K562 (cell line): ENCODE measurements at regions not wholly inside any gene's neighbourhood (a gene's known extent, or its start where the extent isn't known, plus 50 kb on each side); places are given as distances from the start of the nearest gene placed in this dataset.

Source experiments
- ATAC-seq: fragments of 200-7000 bp; cut with Tn5 transposase; 3 replicates; pipeline ENCODE4 v1.9.1; 2020; ENCODE audit warnings: moderate library complexity
- BruUV-seq: library from RNA; stranded (reverse); fragments of 400-500 nt; replicated peaks from 2 replicates; lab custom pipeline; 2021; lab: Mats Ljungman, UMichigan
- CTCF ChIA-PET: fragments of 300-600 bp; formaldehyde crosslinking; extraction: SDS; loops from one replicate; lab custom pipeline; 2021; ENCODE audit warnings: low intra/inter-chr PET ratio; lab: Yijun Ruan, JAX
- POLR2A ChIA-PET: fragments of 300-600, 350-650 bp; sonication (Branson Sonifier 250); formaldehyde crosslinking; extraction: SDS; loops from one replicate; lab custom pipeline; 2021; ENCODE audit warnings: antibody characterized with exemption, inconsistent platforms; lab: Yijun Ruan, JAX
- DNase-seq, 4 experiments: peaks; one replicate each; pipeline versions ENCODE4 v3.0.0 to v3.0.0-alpha.2; 2011 to 2018; ENCODE audit warnings: low spot score in 3 of 4, mixed read lengths in 3 of 4; ENCODE audit errors: extremely low read depth in 1 of 4
- FAIRE-seq: peaks from 2 replicates; lab custom pipeline; 2011; peaks lifted over from hg19 to GRCh38; lab: Jason Lieb, UNC
- H2AFZ ChIP-seq: 2 replicates; pipeline ENCODE4 v1.6.0; 2011; ENCODE audit warnings: low read depth, low read length, control low read depth, inconsistent platforms
- H3K27ac ChIP-seq: fragments of 200-600 bp; 3 replicates; pipeline ENCODE4 v1.8.0; 2011; ENCODE audit warnings: low read depth, mild to moderate bottlenecking, control low read depth, inconsistent platforms, low read length, moderate library complexity, mixed read lengths; ENCODE audit errors: extremely low read depth
- H3K27me3 ChIP-seq, 2 experiments: fragments of 300-600 bp in 1 of 2; 2 replicates in 1 of 2; 3 replicates in 1 of 2; pipeline versions ENCODE4 v1.6.0 to v1.8.0; 2011; ENCODE audit warnings: inconsistent platforms in 2 of 2, low read length in 2 of 2, mild to moderate bottlenecking in 1 of 2, mixed read lengths in 1 of 2, moderate library complexity in 1 of 2; ENCODE audit not compliant: control insufficient read depth in 2 of 2, insufficient read depth in 2 of 2
- H3K36me3 ChIP-seq: fragments of 300-600 bp; 3 replicates; pipeline ENCODE4 v1.8.0; 2011; ENCODE audit warnings: mild to moderate bottlenecking, low read length, inconsistent platforms; ENCODE audit not compliant: control insufficient read depth, insufficient read depth
- H3K4me1 ChIP-seq, 2 experiments: fragments of 200-600 bp in 1 of 2; replicated peaks in 1 of 2; 2 replicates in 1 of 2; 3 replicates in 1 of 2; pipeline versions ENCODE4 v1.5.1 to v1.8.0; 2011; ENCODE audit warnings: inconsistent platforms in 2 of 2, low read length in 2 of 2, mild to moderate bottlenecking in 1 of 2, mixed read lengths in 1 of 2, moderate library complexity in 1 of 2; ENCODE audit not compliant: control insufficient read depth in 2 of 2, insufficient read depth in 2 of 2
- H3K4me2 ChIP-seq: 2 replicates; pipeline ENCODE4 v1.6.1; 2011; ENCODE audit warnings: low read length, control low read depth, inconsistent platforms, mixed read lengths; ENCODE audit not compliant: insufficient read depth
- H3K4me3 ChIP-seq: fragments of 200-600 bp; sonication (generic), shearing (Covaris generic); 2 replicates; pipeline ENCODE4 v1.5.1; 2016; ENCODE audit warnings: control low read depth, inconsistent platforms
- H3K79me2 ChIP-seq: fragments of 200-600 bp; 3 replicates; pipeline ENCODE4 v1.8.0; 2011; ENCODE audit warnings: low read length, inconsistent platforms; ENCODE audit not compliant: control insufficient read depth, insufficient read depth
- H3K9ac ChIP-seq, 2 experiments: 2 replicates each; pipeline versions ENCODE4 v1.6.0 to v1.6.1; 2011; ENCODE audit warnings: low read depth in 2 of 2, low read length in 2 of 2, control low read depth in 1 of 2, inconsistent platforms in 1 of 2, mild to moderate bottlenecking in 1 of 2, mixed read lengths in 1 of 2; ENCODE audit not compliant: insufficient read depth in 1 of 2
- H3K9me1 ChIP-seq: one replicate; pipeline ENCODE4 v1.6.0; 2011; ENCODE audit warnings: inconsistent platforms, mild to moderate bottlenecking, low read length, moderate library complexity; ENCODE audit not compliant: control insufficient read depth, insufficient read depth
- H3K9me3 ChIP-seq: replicated peaks from 2 replicates; pipeline ENCODE4 v1.5.1; 2011; ENCODE audit warnings: low read depth, low read length, inconsistent platforms; ENCODE audit not compliant: control insufficient read depth, insufficient read depth
- H4K20me1 ChIP-seq: replicated peaks from 2 replicates; pipeline ENCODE4 v1.6.1; 2011; ENCODE audit warnings: low read length, inconsistent platforms, mixed read lengths; ENCODE audit not compliant: control insufficient read depth, insufficient read depth
- CHD4 ChIP-seq: fragments of 200-600 bp; sonication (generic); IDR thresholded peaks from 3 replicates; pipeline ENCODE4 v1.6.1; 2012; ENCODE audit warnings: low read depth, mild to moderate bottlenecking, mixed read lengths, low read length, inconsistent platforms; ENCODE audit not compliant: insufficient read depth, insufficient replicate concordance, poor library complexity, severe bottlenecking
- CREM ChIP-seq: IDR thresholded peaks from 2 replicates; pipeline ENCODE4 v1.6.1; 2014; ENCODE audit warnings: antibody characterized with exemption, low read depth
- NCOA4 ChIP-seq: fragments of 450-650 bp; IDR thresholded peaks from 2 replicates; pipeline ENCODE4 v1.6.1; 2018; ENCODE audit warnings: mild to moderate bottlenecking; ENCODE audit not compliant: partially characterized antibody
- PATZ1 ChIP-seq: fragments of 250-450 bp; sonication (Bioruptor Pico); IDR thresholded peaks from 2 replicates; pipeline ENCODE4 v1.5.0; 2020; ENCODE audit warnings: mild to moderate bottlenecking, borderline replicate concordance
- RBM14 ChIP-seq: fragments of 200-400 bp; formaldehyde crosslinking; IDR thresholded peaks from 2 replicates; pipeline ENCODE4 v1.6.1; 2018; ENCODE audit warnings: low read depth, mild to moderate bottlenecking, low read length, moderate library complexity, borderline replicate concordance; ENCODE audit not compliant: insufficient read depth
- SMAD3 ChIP-seq: fragments of 450-650 bp; formaldehyde crosslinking; conservative IDR thresholded peaks from 2 replicates; pipeline ENCODE4 v1.4.0; 2020; ENCODE audit warnings: mild to moderate bottlenecking
- WGBS: fragments of 100-300 bp; shearing (Covaris generic); methylation state at CpG from one replicate; pipeline ENCODE4 v1.1.6; 2016; ENCODE audit warnings: low coverage, mixed read lengths; ENCODE audit not compliant: insufficient coverage; ENCODE audit errors: missing lambda C conversion rate; 5-methylcytosine and 5-hydroxymethylcytosine counted together
- in situ Hi-C: fragments of 300-500 bp; cut with MboI; formaldehyde crosslinking; loops from 4 replicates; pipeline ENCODE4 v1.15.0; 2018; ENCODE audit warnings: inconsistent platforms, mixed read lengths
- intact Hi-C: fragments of 100-400 bp; cut with micrococcal nuclease; formaldehyde crosslinking; loops from 2 replicates; pipeline ENCODE4 v1.14.2; 2022

- ChIA-PET CTCF (no interaction called here), POLR2A (interaction anchor here (0.7 kb wide), 1 partner anchor 13 kb away, joined by 3 read pairs; no protein-coding TSS in a partner anchor)
- H3K4me1 ChIP-seq: no peaks in the 10 kb centered on the region
- no peaks in the 10 kb centered on the region for H3K36me3 ChIP-seq
- whole genome bisulfite sequencing: 0% methylated on average over 7 of the region's 7 CpGs
- DNase-seq (no peak), FAIRE-seq (no peak), ATAC-seq (no peak)
- no peaks in the 10 kb centered on the region for H3K9me1 ChIP-seq
- no peaks in the 10 kb centered on the region for H3K79me2 ChIP-seq
- H3K4me3 ChIP-seq: no peak overlapping the region
- H3K9me3 ChIP-seq: no peaks in the 10 kb centered on the region
- no peaks in the 10 kb centered on the region for H3K27me3 ChIP-seq
- intact Hi-C loops: no loop called here
- H3K9ac ChIP-seq: no peak overlapping the region
- H3K27ac ChIP-seq: no peak overlapping the region
- TF ChIP-seq RBM14 (no peak), SMAD3 (no peak), PATZ1 (CRISPR knock-in tag) (no peak), CHD4 (no peak), CREM (no peak), NCOA4 (no peak)
- no peaks in the 10 kb centered on the region for H4K20me1 ChIP-seq
- in situ Hi-C loops: no loop called here
- no peak overlapping the region for H3K4me2 ChIP-seq
- no TSS peak for BruUV-seq
- H2AFZ ChIP-seq: no peak overlapping the region
Measured at GRCh38 chr5:10046676-10047075, 203.0 kb downstream of the ATPSCKMT start.
